IPS-20b (cell line): ENCODE measurements at regions not wholly inside any gene's neighbourhood (a gene's known extent, or its start where the extent isn't known, plus 50 kb on each side); places are given as distances from the start of the nearest gene placed in this dataset.

Experiments
- H3K27ac ChIP-seq: one replicate; pipeline ENCODE4 v1.5.1; 2013; ENCODE audit warnings: low read length
- H3K27me3 ChIP-seq: 2 replicates; pipeline ENCODE4 v1.6.1; 2013; ENCODE audit warnings: mild to moderate bottlenecking, low read length, inconsistent platforms; ENCODE audit not compliant: insufficient read depth
- H3K36me3 ChIP-seq: 2 replicates; pipeline ENCODE4 v1.6.1; 2013; ENCODE audit warnings: low read depth, mild to moderate bottlenecking, inconsistent platforms, low read length, moderate library complexity; ENCODE audit not compliant: insufficient read depth
- H3K4me1 ChIP-seq: 2 replicates; pipeline ENCODE4 v1.6.1; 2013; ENCODE audit warnings: mild to moderate bottlenecking, control low read depth, inconsistent platforms, low read length, moderate library complexity; ENCODE audit not compliant: insufficient read depth
- H3K4me3 ChIP-seq: 2 replicates; pipeline ENCODE4 v1.5.1; 2013; ENCODE audit warnings: mild to moderate bottlenecking, low read length, inconsistent platforms
- H3K9ac ChIP-seq: 2 replicates; pipeline ENCODE4 v1.6.1; 2013; ENCODE audit warnings: low read depth, mild to moderate bottlenecking, inconsistent platforms, low read length, moderate library complexity
- H3K9me3 ChIP-seq: 2 replicates; pipeline ENCODE4 v1.6.1; 2013; ENCODE audit warnings: mild to moderate bottlenecking, low read depth, low read length, inconsistent platforms; ENCODE audit not compliant: insufficient read depth

GRCh38 chr9:91026266-91026665, 224.6 kb downstream of the SYK start:
- Histone ChIP-seq H3K4me3 (no peak overlapping the region), H3K27ac (no peak overlapping the region), H3K4me1 (no peaks in the 10 kb centered on the region), H3K27me3 (no peaks in the 10 kb centered on the region), H3K9me3 (no peaks in the 10 kb centered on the region), H3K36me3 (no peaks in the 10 kb centered on the region), H3K9ac (no peak overlapping the region)

GRCh38 chr9:91027005-91027404, 225.4 kb downstream of the SYK start:
- no peak overlapping the region for H3K27ac ChIP-seq
- no peak overlapping the region for H3K9ac ChIP-seq
- H3K4me3 ChIP-seq = no peak overlapping the region
- H3K9me3 ChIP-seq = no peaks in the 10 kb centered on the region
- no peaks in the 10 kb centered on the region for H3K4me1 ChIP-seq
- no peaks in the 10 kb centered on the region for H3K27me3 ChIP-seq
- no peaks in the 10 kb centered on the region for H3K36me3 ChIP-seq

DNA sequence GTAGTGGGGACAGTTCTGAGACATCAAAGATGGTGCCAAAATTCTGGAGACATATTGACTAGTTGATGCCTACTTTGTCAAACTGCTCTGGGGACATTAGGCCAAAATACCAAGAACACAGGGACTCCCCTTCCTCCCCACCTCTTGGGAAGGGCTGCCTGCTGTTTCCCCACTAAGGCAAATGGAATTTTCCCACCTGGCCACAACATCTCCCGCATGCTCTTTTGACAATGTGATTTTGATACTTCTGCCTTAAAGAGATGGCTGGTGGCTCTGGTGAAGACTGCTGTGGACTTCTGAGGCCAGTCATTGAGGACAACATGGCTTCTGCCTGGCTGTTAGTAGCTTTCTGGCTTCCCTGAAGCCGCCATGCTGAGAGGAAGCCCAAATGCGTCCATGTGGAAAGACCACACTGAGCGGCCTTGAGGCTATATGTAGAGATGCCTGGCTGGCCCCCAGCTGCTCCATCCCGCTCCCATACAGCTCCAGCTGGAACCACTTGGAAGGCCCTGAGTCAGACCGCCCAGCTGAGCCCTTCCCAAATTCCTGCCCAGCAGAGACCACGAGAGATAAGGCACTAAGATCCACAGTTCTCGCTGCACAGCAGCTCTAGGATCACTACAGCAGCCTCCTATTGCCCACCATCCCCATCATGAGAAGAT, 226.7 kb downstream of the SYK start:
- H3K9me3 ChIP-seq = no peaks in the 10 kb centered on the region

GRCh38 chr9:91029650-91030361, 228.2 kb downstream of the SYK start:
- Histone ChIP-seq H3K9me3 (no peaks in the 10 kb centered on the region), H3K4me3 (no peak overlapping the region), H3K27me3 (no peaks in the 10 kb centered on the region), H3K36me3 (no peaks in the 10 kb centered on the region), H3K4me1 (no peaks in the 10 kb centered on the region), H3K27ac (no peak overlapping the region), H3K9ac (no peak overlapping the region)

More for the DNA sequence above, 226.7 kb downstream of the SYK start:
- Histone ChIP-seq H3K27me3 (no peaks in the 10 kb centered on the region), H3K9ac (no peak overlapping the region), H3K4me1 (no peaks in the 10 kb centered on the region), H3K36me3 (no peaks in the 10 kb centered on the region), H3K27ac (no peak overlapping the region), H3K4me3 (no peak overlapping the region)

DNA sequence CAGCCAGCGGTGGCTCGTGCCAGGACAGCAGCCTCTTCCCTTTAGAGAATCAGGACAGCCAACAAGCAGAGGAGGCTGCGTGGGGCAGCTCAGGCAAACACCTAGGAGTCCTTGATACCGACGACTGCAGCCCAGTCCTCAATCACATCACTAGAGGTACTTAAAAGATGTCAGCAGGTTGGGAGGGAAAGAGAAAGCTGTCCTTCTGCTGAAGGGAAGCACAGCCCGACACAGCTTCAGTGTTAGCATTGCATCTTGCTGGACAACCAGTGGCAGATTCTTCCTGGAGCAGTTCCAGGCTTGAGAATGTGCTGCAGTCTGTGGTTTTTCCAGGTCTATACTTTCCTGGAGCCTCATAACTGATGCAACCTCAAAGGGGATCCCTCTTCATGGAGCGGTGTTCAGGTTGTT, 230.5 kb downstream of the SYK start:
- no peaks in the 10 kb centered on the region for H3K4me1 ChIP-seq
- H3K9me3 ChIP-seq = no peaks in the 10 kb centered on the region
- no peaks in the 10 kb centered on the region for H3K36me3 ChIP-seq
- H3K4me3 ChIP-seq = no peak overlapping the region
- no peaks in the 10 kb centered on the region for H3K27me3 ChIP-seq
- H3K27ac ChIP-seq = no peak overlapping the region
- no peak overlapping the region for H3K9ac ChIP-seq

GRCh38 chr9:91033270-91033669, 231.7 kb downstream of the SYK start:
- H3K4me1 ChIP-seq = peaks cover 6% of the 10 kb centered on the region
- H3K27ac ChIP-seq = no peak overlapping the region
- H3K36me3 ChIP-seq = no peaks in the 10 kb centered on the region
- H3K9ac ChIP-seq = no peak overlapping the region
- no peaks in the 10 kb centered on the region for H3K27me3 ChIP-seq
- H3K9me3 ChIP-seq = no peaks in the 10 kb centered on the region
- no peak overlapping the region for H3K4me3 ChIP-seq

- H3K36me3 ChIP-seq = no peaks in the 10 kb centered on the region
- H3K27me3 ChIP-seq = no peaks in the 10 kb centered on the region
- H3K9ac ChIP-seq = no peak overlapping the region
- no peak overlapping the region for H3K4me3 ChIP-seq
- H3K27ac ChIP-seq = no peak overlapping the region
- peaks cover 6% of the 10 kb centered on the region for H3K4me1 ChIP-seq
- H3K9me3 ChIP-seq = no peaks in the 10 kb centered on the region
Measured at GRCh38 chr9:91033797-91034196, 232.2 kb downstream of the SYK start.

GRCh38 chr9:91034521-91034920, 232.9 kb downstream of the SYK start:
- Histone ChIP-seq H3K4me1 (peaks cover 6% of the 10 kb centered on the region), H3K36me3 (no peaks in the 10 kb centered on the region), H3K9ac (no peak overlapping the region), H3K27ac (no peak overlapping the region), H3K4me3 (no peak overlapping the region), H3K27me3 (no peaks in the 10 kb centered on the region), H3K9me3 (no peaks in the 10 kb centered on the region)

DNA sequence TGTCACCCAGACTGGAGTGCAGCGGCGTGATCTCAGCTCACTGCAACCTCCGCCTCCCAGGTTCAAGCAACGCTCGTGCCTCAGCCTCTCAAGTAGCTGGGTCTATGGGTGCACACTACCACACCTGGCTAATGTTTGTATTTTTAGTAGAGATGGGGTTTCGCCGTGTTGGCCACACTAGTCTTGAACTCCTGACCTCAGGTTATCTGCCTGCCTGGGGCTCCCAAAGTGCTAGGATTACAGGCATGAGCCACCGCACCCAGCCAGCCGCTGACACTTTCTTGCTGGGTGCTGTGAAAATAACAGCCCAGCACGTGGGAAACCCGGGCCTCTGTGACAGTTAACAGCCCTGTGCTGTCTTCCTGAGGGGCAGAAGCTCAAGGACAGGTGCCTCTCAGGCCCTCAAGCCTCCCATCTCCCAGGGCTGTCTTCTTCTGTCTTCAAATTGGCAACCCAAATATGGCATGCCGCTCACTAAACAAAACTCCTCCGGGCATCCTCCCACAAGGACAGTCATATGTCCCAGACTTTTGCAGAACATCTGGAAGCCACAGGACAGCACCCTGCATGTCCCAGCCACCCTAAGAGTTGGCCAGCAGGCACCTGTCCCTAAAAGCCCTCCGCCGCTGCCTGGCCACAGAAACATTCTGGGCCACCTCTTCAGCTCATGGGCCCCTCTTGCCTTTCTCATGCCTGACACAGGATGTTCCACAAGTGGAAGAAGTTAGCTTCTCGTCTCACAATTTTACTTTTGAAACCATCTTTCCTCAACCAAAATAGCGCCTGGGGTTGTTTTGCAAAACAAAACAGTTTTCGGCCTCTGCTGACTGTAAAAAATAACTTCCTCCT, 233.6 kb downstream of the SYK start:
- Histone ChIP-seq H3K9ac (no peak overlapping the region), H3K27me3 (no peaks in the 10 kb centered on the region), H3K36me3 (no peaks in the 10 kb centered on the region), H3K27ac (no peak overlapping the region), H3K4me3 (no peak overlapping the region), H3K9me3 (no peaks in the 10 kb centered on the region), H3K4me1 (peaks cover 6% of the 10 kb centered on the region)

- no peak overlapping the region for H3K4me3 ChIP-seq
- H3K27me3 ChIP-seq = no peaks in the 10 kb centered on the region
- peaks cover 6% of the 10 kb centered on the region for H3K4me1 ChIP-seq
- no peaks in the 10 kb centered on the region for H3K9me3 ChIP-seq
- H3K36me3 ChIP-seq = no peaks in the 10 kb centered on the region
- H3K27ac ChIP-seq = no peak overlapping the region
- no peak overlapping the region for H3K9ac ChIP-seq
Measured at GRCh38 chr9:91035825-91036208, 234.2 kb downstream of the SYK start.

DNA sequence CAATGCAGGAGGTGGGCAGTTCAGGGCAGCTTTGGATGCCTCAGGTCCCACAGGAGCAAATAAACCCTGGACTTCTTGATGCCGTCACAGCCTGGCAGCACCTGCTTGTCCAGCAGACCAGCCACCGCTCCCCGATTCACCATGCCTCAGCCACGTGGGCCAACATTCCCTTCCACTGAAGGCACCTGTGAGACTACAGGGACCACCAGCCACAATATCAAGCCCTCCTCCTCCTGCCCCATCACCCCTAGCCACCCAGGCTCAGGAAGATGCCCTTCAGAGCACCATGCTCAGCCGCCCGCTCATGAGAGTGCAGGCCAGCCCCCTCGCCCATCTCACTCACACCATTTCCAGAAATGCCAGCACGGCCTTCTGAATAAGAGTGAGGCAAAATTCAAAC, 234.7 kb downstream of the SYK start:
- Histone ChIP-seq H3K4me1 (peaks cover 6% of the 10 kb centered on the region), H3K4me3 (no peak overlapping the region), H3K9me3 (no peaks in the 10 kb centered on the region), H3K9ac (no peak overlapping the region), H3K27me3 (no peaks in the 10 kb centered on the region), H3K27ac (no peak overlapping the region), H3K36me3 (no peaks in the 10 kb centered on the region)
